IMR-90 (cell line): ENCODE measurements at regions not wholly inside any gene's neighbourhood (a gene's known extent, or its start where the extent isn't known, plus 50 kb on each side); places are given as distances from the start of the nearest gene placed in this dataset.

Experiments used
- ATAC-seq: fragments of 200-7000 bp; cut with Tn5 transposase; 2 replicates; pipeline ENCODE4 v1.9.1; 2020; ENCODE audit warnings: low read depth, mild to moderate bottlenecking, moderate library complexity
- BruUV-seq: library from RNA; stranded (reverse); fragments of 400-500 nt; replicated peaks from 2 replicates; lab custom pipeline; 2021; lab: Mats Ljungman, UMichigan
- CTCF ChIA-PET: fragments of 300-600 bp; formaldehyde crosslinking; extraction: SDS; loops from one replicate; lab custom pipeline; 2021; ENCODE audit warnings: antibody characterized with exemption; lab: Yijun Ruan, JAX
- POLR2A ChIA-PET: fragments of 300-600 bp; sonication (Branson Sonifier 250); formaldehyde crosslinking; loops from one replicate; lab custom pipeline; 2022; ENCODE audit warnings: antibody characterized with exemption; ENCODE audit not compliant: unreplicated experiment; lab: Charles Lee
- DNase-seq: peaks from one replicate; pipeline ENCODE4 v3.0.0; 2013
- H2AFZ ChIP-seq: replicated peaks from 2 replicates; pipeline ENCODE3; 2013; ENCODE audit warnings: low read length, mild to moderate bottlenecking; ENCODE audit not compliant: poor library complexity
- H2AK5ac ChIP-seq: 2 replicates; pipeline ENCODE4 v1.6.1; 2013; ENCODE audit warnings: low read depth, low read length, inconsistent platforms
- H2AK9ac ChIP-seq: replicated peaks from 2 replicates; pipeline ENCODE3; 2013; ENCODE audit warnings: mild to moderate bottlenecking, low read depth, low read length, moderate library complexity; ENCODE audit not compliant: poor library complexity
- H2BK120ac ChIP-seq: 2 replicates; pipeline ENCODE4 v1.6.1; 2013; ENCODE audit warnings: low read depth, low read length, inconsistent platforms
- H2BK15ac ChIP-seq: 3 replicates; pipeline ENCODE4 v1.6.1; 2013; ENCODE audit warnings: low read depth, low read length, inconsistent platforms
- H2BK20ac ChIP-seq: 2 replicates; pipeline ENCODE4 v1.6.1; 2013; ENCODE audit warnings: low read depth, mild to moderate bottlenecking, inconsistent platforms, low read length, moderate library complexity
- H2BK5ac ChIP-seq: 2 replicates; pipeline ENCODE4 v1.6.1; 2013; ENCODE audit warnings: mild to moderate bottlenecking, low read depth, low read length, inconsistent platforms; ENCODE audit not compliant: poor library complexity, severe bottlenecking
- H3K14ac ChIP-seq: replicated peaks from 2 replicates; pipeline ENCODE4 v1.6.1; 2013; ENCODE audit warnings: low read depth, low read length, inconsistent platforms
- H3K18ac ChIP-seq: 2 replicates; pipeline ENCODE4 v1.6.1; 2013; ENCODE audit warnings: low read depth, low read length, control low read depth
- H3K23ac ChIP-seq: 2 replicates; pipeline ENCODE4 v1.6.1; 2013; ENCODE audit warnings: low read depth, low read length, inconsistent platforms
- H3K27ac ChIP-seq: 2 replicates; pipeline ENCODE4 v1.5.1; 2013; ENCODE audit warnings: mild to moderate bottlenecking, control low read depth, low read length; ENCODE audit not compliant: insufficient read depth
- H3K27me3 ChIP-seq: 2 replicates; pipeline ENCODE4 v1.6.1; 2013; ENCODE audit warnings: low read length; ENCODE audit not compliant: control insufficient read depth, insufficient read depth
- H3K36me3 ChIP-seq: 2 replicates; pipeline ENCODE4 v1.6.1; 2013; ENCODE audit warnings: low read length, mixed read lengths; ENCODE audit not compliant: control insufficient read depth, insufficient read depth
- H3K4ac ChIP-seq: 2 replicates; pipeline ENCODE4 v1.6.1; 2013; ENCODE audit warnings: low read depth, low read length, inconsistent platforms
- H3K4me1 ChIP-seq: 2 replicates; pipeline ENCODE4 v1.6.1; 2013; ENCODE audit warnings: low read length, mixed read lengths; ENCODE audit not compliant: control insufficient read depth, insufficient read depth
- H3K4me2 ChIP-seq: 2 replicates; pipeline ENCODE4 v1.6.1; 2013; ENCODE audit warnings: low read depth, mild to moderate bottlenecking, control low read depth, low read length, moderate library complexity
- H3K4me3 ChIP-seq: 2 replicates; pipeline ENCODE4 v1.5.1; 2013; ENCODE audit warnings: low read depth, mild to moderate bottlenecking, control low read depth, low read length, moderate library complexity; ENCODE audit not compliant: insufficient read depth
- H3K56ac ChIP-seq: 2 replicates; pipeline ENCODE4 v1.6.1; 2013; ENCODE audit warnings: low read length, inconsistent platforms; ENCODE audit not compliant: insufficient read depth; ENCODE audit errors: extremely low read depth
- H3K79me1 ChIP-seq, 2 experiments: 2 replicates each; pipeline ENCODE4 v1.6.1; 2013; ENCODE audit warnings: low read length in 2 of 2, inconsistent platforms in 1 of 2, low read depth in 1 of 2
- H3K9ac ChIP-seq: 2 replicates; pipeline ENCODE4 v1.6.1; 2013; ENCODE audit warnings: low read depth, low read length, control low read depth
- H3K9me1 ChIP-seq: 2 replicates; pipeline ENCODE4 v1.6.1; 2013; ENCODE audit warnings: low read length, inconsistent platforms; ENCODE audit not compliant: insufficient read depth
- H3K9me3 ChIP-seq: 2 replicates; pipeline ENCODE4 v1.6.1; 2013; ENCODE audit warnings: low read length; ENCODE audit not compliant: control insufficient read depth, insufficient read depth
- H4K20me1 ChIP-seq: 2 replicates; pipeline ENCODE4 v1.6.1; 2013; ENCODE audit warnings: low read length, inconsistent platforms; ENCODE audit not compliant: insufficient read depth
- H4K5ac ChIP-seq: 2 replicates; pipeline ENCODE4 v1.6.1; 2013; ENCODE audit warnings: mild to moderate bottlenecking, low read depth, low read length, control low read depth
- H4K8ac ChIP-seq, 2 experiments: 2 replicates each; pipeline ENCODE4 v1.6.1; 2013; ENCODE audit warnings: low read depth in 2 of 2, low read length in 2 of 2, control low read depth in 1 of 2, inconsistent platforms in 1 of 2
- H4K91ac ChIP-seq: 2 replicates; pipeline ENCODE4 v1.6.1; 2013; ENCODE audit warnings: low read depth, low read length, inconsistent platforms; ENCODE audit not compliant: insufficient read depth
- CEBPB ChIP-seq: IDR thresholded peaks from 2 replicates; pipeline ENCODE4 v1.6.1; 2012; ENCODE audit warnings: low read depth, low read length, improper control_type of control experiment
- RAD21 ChIP-seq: IDR thresholded peaks from 2 replicates; pipeline ENCODE4 v1.6.1; 2012; ENCODE audit warnings: low read length, improper control_type of control experiment
- WGBS, 2 experiments: methylation state at CpG; one replicate each; pipeline versions ENCODE4 v1.1.5 to v1.1.7; 2013; ENCODE audit warnings: missing lambda C conversion rate in 2 of 2; ENCODE audit not compliant: insufficient read length in 1 of 2; ENCODE audit errors: extremely low coverage in 2 of 2; 5-methylcytosine and 5-hydroxymethylcytosine counted together
- dilution Hi-C: fragments of 300-500 bp; cut with HindIII; formaldehyde crosslinking; loops from one replicate; pipeline ENCODE4 v1.14.3; 2018; ENCODE audit warnings: low sequenced_read_pairs; ENCODE audit not compliant: unreplicated experiment
- in situ Hi-C: fragments of 300-500 bp; cut with MboI; formaldehyde crosslinking; loops from 3 replicates; pipeline ENCODE4 v1.14.3; 2019; ENCODE audit warnings: low sequenced_read_pairs, inconsistent platforms, mixed read lengths
- intact Hi-C: fragments of 100-400 bp; cut with micrococcal nuclease; formaldehyde crosslinking; loops from 2 replicates; pipeline ENCODE4 v1.10.0; 2022
- TF ChIP-seq, protein P1 (sequence below): conservative IDR thresholded peaks from 2 replicates; pipeline ENCODE4 v1.5.1; 2012; ENCODE audit warnings: mild to moderate bottlenecking, low read depth, low read length, improper control_type of control experiment

GRCh38 chr20:40017765-40018164, 671.3 kb downstream of the MAFB start:
- BruUV-seq = no TSS peak
- Histone ChIP-seq H3K9me1 (no peaks in the 10 kb centered on the region), H3K14ac (no peak overlapping the region), H3K9ac (no peak overlapping the region), H3K4me2 (no peak overlapping the region), H3K9me3 (no peaks in the 10 kb centered on the region), H4K5ac (no peak overlapping the region), H4K20me1 (no peaks in the 10 kb centered on the region), H2AK9ac (no peak overlapping the region), H3K27ac (no peak overlapping the region), H3K27me3 (no peaks in the 10 kb centered on the region), H2BK120ac (no peak overlapping the region), H3K4ac (no peak overlapping the region), H2BK5ac (no peak overlapping the region), H2AK5ac (no peak overlapping the region), H4K8ac (no peak overlapping the region), H3K36me3 (no peaks in the 10 kb centered on the region), H3K4me1 (no peaks in the 10 kb centered on the region), H2BK15ac (no peak overlapping the region), H3K4me3 (no peak overlapping the region), H3K18ac (no peak overlapping the region), H3K23ac (no peak overlapping the region), H4K91ac (no peak overlapping the region), H2AFZ (no peak overlapping the region), H2BK20ac (no peak overlapping the region), H3K56ac (no peak overlapping the region), H3K79me1 (no peaks in the 10 kb centered on the region)
- in situ Hi-C loops (no loop called here), dilution Hi-C loops (no loop called here), intact Hi-C loops (no loop called here)
- no CpG with 5 or more reads among the region's 1 CpG for WGBS, 2 experiments
- ChIA-PET CTCF (no interaction called here), POLR2A (no interaction called here)
- DNase-seq (no peak), ATAC-seq (no peak)
- TF ChIP-seq RAD21 (no peak), CEBPB (peak; percentile 77; the same call in 1 of the 2 replicates)
- TF ChIP-seq, protein P1, sequence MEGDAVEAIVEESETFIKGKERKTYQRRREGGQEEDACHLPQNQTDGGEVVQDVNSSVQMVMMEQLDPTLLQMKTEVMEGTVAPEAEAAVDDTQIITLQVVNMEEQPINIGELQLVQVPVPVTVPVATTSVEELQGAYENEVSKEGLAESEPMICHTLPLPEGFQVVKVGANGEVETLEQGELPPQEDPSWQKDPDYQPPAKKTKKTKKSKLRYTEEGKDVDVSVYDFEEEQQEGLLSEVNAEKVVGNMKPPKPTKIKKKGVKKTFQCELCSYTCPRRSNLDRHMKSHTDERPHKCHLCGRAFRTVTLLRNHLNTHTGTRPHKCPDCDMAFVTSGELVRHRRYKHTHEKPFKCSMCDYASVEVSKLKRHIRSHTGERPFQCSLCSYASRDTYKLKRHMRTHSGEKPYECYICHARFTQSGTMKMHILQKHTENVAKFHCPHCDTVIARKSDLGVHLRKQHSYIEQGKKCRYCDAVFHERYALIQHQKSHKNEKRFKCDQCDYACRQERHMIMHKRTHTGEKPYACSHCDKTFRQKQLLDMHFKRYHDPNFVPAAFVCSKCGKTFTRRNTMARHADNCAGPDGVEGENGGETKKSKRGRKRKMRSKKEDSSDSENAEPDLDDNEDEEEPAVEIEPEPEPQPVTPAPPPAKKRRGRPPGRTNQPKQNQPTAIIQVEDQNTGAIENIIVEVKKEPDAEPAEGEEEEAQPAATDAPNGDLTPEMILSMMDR = no peak
